ENCODE measurements at regions not wholly inside any gene's neighbourhood (a gene's known extent, or its start where the extent isn't known, plus 50 kb on each side); places are given as distances from the start of the nearest gene placed in this dataset.

- Mint-ChIP-seq H3K27ac (ENCODE audit: unreplicated experiment) (peak overlapping the region; percentile 43), H3K27me3 (ENCODE audit: unreplicated experiment) (peaks cover 5% of the 10 kb centered on the region), H3K4me3 (ENCODE audit: unreplicated experiment) (no peak overlapping the region), H3K36me3 (ENCODE audit: unreplicated experiment) (no peaks in the 10 kb centered on the region), H3K9me3 (ENCODE audit: unreplicated experiment) (peaks cover 1% of the 10 kb centered on the region), H3K4me1 (ENCODE audit: low read depth, unreplicated experiment) (peaks cover 7% of the 10 kb centered on the region)
- no peak for TF ChIP-seq CTCF (IDR thresholded peaks at IDR 0.05; ENCODE audit: partially characterized antibody, unreplicated experiment)
- no peak for DNase-seq
Observed at GRCh38 chr2:883260-883802, 67.3 kb upstream of the SNTG2 start.

- Mint-ChIP-seq H3K9me3 (ENCODE audit: unreplicated experiment) (peaks cover 1% of the 10 kb centered on the region), H3K27ac (ENCODE audit: unreplicated experiment) (no peak overlapping the region), H3K27me3 (ENCODE audit: unreplicated experiment) (peaks cover 5% of the 10 kb centered on the region), H3K4me3 (ENCODE audit: unreplicated experiment) (no peak overlapping the region), H3K36me3 (ENCODE audit: unreplicated experiment) (no peaks in the 10 kb centered on the region), H3K4me1 (ENCODE audit: low read depth, unreplicated experiment) (peaks cover 7% of the 10 kb centered on the region)
- TF ChIP-seq CTCF (IDR thresholded peaks at IDR 0.05; ENCODE audit: partially characterized antibody, unreplicated experiment) = no peak
- no peak for DNase-seq
Observed at GRCh38 chr2:881204-881918, 69.3 kb upstream of the SNTG2 start.

- peaks cover 7% of the 10 kb centered on the region for H3K4me1 Mint-ChIP-seq (ENCODE audit: low read depth, unreplicated experiment)
- H3K27me3 Mint-ChIP-seq (ENCODE audit: unreplicated experiment) = peaks cover 5% of the 10 kb centered on the region
- peaks cover 1% of the 10 kb centered on the region for H3K9me3 Mint-ChIP-seq (ENCODE audit: unreplicated experiment)
- no peak for DNase-seq
- H3K36me3 Mint-ChIP-seq (ENCODE audit: unreplicated experiment) = no peaks in the 10 kb centered on the region
- no peak overlapping the region for H3K27ac Mint-ChIP-seq (ENCODE audit: unreplicated experiment)
- no peak overlapping the region for H3K4me3 Mint-ChIP-seq (ENCODE audit: unreplicated experiment)
- TF ChIP-seq CTCF (IDR thresholded peaks at IDR 0.05; ENCODE audit: partially characterized antibody, unreplicated experiment) = no peak
Observed at GRCh38 chr2:880201-880970, 70.3 kb upstream of the SNTG2 start.

- H3K4me1 Mint-ChIP-seq (ENCODE audit: low read depth, unreplicated experiment) = peaks cover 7% of the 10 kb centered on the region
- H3K9me3 Mint-ChIP-seq (ENCODE audit: unreplicated experiment) = peaks cover 1% of the 10 kb centered on the region
- no peaks in the 10 kb centered on the region for H3K36me3 Mint-ChIP-seq (ENCODE audit: unreplicated experiment)
- H3K4me3 Mint-ChIP-seq (ENCODE audit: unreplicated experiment) = no peak overlapping the region
- no peak for TF ChIP-seq CTCF (IDR thresholded peaks at IDR 0.05; ENCODE audit: partially characterized antibody, unreplicated experiment)
- DNase-seq = no peak
- H3K27me3 Mint-ChIP-seq (ENCODE audit: unreplicated experiment) = peaks cover 2% of the 10 kb centered on the region
- H3K27ac Mint-ChIP-seq (ENCODE audit: unreplicated experiment) = no peak overlapping the region
Observed at GRCh38 chr2:879540-879939, 71.1 kb upstream of the SNTG2 start.

Data from glutamatergic neuron (in vitro differentiated cells).